GM12874 (cell line): ENCODE measurements at regions not wholly inside any gene's neighbourhood (a gene's known extent, or its start where the extent isn't known, plus 50 kb on each side); places are given as distances from the start of the nearest gene placed in this dataset.

Source experiments
- TF ChIP-seq, protein P1 (sequence below): IDR thresholded peaks from 2 replicates; pipeline ENCODE4 v1.5.1; 2011; ENCODE audit warnings: low read depth, mild to moderate bottlenecking, control low read depth, low read length, moderate library complexity; ENCODE audit not compliant: insufficient read depth

DNA sequence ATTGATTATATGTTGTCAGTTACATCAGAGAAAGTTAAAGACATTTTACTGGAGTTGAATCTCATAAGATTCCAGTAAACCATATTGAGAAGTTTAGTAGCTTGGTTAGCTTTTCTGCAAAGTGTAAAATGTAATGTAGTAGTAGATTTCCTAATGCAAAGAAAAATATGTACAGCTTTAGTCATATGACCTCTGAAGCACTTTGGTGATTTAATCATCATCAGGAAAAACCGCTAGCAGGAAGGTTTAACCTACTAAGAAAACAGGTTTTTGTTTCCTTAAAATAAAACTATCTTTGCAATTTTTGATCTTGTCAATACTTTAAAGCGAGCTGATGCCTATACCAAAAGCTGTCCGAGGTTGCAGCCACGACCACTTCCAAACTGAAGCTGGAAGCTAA, 364.6 kb upstream of the ZNF385D start:
- TF ChIP-seq, protein P1, sequence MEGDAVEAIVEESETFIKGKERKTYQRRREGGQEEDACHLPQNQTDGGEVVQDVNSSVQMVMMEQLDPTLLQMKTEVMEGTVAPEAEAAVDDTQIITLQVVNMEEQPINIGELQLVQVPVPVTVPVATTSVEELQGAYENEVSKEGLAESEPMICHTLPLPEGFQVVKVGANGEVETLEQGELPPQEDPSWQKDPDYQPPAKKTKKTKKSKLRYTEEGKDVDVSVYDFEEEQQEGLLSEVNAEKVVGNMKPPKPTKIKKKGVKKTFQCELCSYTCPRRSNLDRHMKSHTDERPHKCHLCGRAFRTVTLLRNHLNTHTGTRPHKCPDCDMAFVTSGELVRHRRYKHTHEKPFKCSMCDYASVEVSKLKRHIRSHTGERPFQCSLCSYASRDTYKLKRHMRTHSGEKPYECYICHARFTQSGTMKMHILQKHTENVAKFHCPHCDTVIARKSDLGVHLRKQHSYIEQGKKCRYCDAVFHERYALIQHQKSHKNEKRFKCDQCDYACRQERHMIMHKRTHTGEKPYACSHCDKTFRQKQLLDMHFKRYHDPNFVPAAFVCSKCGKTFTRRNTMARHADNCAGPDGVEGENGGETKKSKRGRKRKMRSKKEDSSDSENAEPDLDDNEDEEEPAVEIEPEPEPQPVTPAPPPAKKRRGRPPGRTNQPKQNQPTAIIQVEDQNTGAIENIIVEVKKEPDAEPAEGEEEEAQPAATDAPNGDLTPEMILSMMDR, result no peak

DNA sequence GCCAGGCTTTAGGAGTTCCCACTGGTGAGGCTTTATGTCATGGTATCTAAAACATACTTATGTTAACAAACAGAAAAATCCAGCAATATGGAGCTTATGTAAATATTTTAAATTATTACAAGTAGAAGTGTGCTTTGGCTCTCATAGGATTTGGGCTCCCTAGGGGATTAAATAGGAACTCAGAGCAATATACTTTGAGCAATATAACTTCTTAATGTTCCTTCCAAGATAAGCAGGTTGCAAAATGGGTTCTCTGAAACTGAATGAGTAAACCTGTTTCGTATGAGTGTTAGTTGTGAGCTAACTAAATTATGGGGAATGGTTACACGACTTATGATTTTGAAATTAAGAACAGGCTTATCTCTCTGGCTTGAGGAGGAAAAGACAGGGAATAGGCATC, 366.1 kb upstream of the ZNF385D start:
- TF ChIP-seq, protein P1, result no peak

DNA sequence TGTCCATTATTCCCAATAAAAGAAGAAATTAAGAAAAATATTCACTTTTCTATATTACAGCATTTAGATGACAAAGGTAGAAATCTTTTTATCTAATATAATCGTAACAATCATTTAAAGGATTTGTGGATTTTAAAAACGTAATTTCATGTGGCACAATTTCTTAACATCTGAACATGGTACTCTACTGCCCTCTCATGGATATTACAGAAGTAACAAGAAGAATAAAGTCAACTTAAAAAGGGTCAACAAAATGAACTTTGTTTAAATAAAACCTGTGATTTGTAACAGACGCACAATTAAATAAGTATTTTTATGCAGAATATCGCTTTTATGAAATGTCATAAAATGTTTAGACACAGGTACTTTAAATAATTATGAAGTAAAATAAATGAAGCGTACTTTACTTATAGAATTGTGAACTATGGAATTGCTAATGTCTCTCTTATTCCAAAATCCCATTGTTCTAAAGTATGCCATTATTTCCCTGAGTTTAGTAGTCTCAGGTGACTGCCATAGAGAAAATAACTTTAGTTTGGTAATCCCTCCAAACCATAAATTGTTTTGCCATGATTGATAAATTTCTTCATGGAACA, 366.8 kb upstream of the ZNF385D start:
- TF ChIP-seq, protein P1, result peak; percentile 21; the same call in 1 of the 2 replicates

DNA sequence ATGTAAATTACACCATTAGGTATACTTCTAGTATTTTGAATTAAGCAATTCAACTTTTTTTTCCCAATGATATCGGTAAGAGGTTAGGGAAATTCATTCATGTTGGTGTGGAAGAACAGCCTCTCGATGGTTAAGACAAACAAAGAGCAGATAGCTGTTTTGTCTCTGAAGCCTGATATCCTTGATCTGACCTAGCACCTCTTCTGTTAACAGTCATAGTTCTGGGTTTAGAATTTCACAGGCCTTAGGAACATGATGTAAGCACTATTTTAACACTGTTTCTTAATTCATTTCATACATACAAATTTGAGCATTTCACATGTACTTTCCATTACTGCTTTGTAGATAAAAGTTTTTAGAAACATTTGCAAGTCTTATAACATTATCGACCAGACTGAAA, 367.5 kb upstream of the ZNF385D start:
- TF ChIP-seq, protein P1, result no peak

DNA sequence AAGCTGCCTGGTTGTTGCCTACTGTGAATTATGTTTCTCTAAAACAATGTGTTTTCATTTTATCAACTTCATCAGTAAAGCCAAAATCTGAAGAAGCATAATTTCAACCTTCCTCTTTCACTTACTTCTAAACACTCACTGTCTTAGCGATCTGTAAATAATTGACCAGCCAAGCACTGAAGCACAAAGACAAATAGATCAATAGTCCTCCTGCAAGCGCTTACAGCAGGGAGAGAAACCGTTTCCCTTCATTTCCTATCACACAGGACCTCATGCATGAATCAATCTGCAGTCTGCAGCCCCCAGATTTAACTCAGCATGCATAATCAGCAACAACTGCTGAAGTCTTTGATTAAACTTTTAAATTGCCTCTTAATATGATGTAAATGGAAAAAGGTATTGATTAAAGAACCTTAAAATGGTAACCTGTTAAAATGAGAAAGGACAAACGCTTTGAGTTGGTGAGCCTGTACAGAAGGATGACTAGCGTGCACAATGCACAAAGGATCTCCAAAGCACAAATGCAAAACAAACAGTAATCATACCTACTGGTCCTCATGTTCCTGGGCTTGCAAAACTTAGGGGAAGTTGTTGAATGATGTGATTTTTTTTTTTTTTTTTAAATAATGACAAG, 370.2 kb upstream of the ZNF385D start:
- TF ChIP-seq, protein P1, result no peak

DNA sequence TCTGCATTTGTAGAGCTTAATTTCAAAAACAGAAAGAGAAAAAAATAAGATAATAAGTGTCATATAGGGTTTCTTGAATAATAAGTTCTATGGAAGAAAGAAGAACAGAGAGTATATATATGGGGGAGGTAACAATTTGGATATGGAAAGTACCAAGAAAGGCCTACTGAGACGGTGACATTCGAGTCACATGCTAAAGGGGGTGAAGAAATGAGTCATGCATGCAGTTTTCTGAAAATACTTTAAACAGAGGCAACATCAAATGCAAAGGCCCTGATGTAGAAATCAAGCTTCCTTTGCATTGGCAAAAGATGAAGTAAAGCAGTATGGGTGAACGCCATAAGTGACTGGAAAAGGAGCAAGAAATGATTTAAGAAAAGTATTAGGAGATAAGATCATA, 371.6 kb upstream of the ZNF385D start:
- TF ChIP-seq, protein P1, result no peak

DNA sequence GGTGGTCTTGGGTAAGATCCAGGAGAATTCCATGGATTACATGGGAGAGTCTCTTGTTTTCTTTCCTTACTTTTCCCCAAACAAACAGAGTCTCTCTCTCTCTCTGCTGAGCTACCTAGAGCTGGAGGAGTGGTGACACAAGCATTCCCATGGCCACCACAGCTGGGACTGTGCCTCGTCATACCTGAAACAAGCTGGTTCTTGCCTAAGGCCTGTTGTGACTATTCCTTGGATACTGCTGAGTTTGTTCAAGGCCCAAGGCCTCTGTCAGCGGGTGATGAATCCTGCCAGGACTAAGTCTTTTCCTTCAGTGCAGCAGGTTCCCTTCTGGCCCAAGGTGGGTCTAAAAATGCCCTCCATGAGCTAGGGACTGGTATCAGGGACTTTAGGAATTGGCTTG, 378.1 kb upstream of the ZNF385D start:
- TF ChIP-seq, protein P1, result no peak

DNA sequence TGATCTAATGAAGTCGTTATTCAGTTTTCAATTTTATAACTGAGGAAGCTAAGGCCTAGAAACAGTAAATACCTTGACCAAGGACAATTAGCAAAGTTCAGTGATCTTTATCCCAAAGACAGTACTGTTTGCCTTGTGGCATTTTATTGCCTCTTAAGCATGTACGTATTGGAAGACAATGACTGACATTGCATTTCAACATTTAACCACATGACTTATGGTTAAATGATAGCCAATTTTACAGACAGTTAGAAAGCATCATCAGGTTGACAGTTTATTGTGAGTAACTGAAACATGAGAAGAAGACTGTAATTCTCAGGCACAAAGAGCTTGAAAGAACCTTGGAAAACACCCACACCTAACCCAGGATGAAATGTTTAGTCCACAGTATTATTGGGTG, 390.8 kb upstream of the ZNF385D start:
- TF ChIP-seq, protein P1, result no peak
